Cerebellar nuclear complex (tissue), 1 donor: ENCODE measurements at regions not wholly inside any gene's neighbourhood (a gene's known extent, or its start where the extent isn't known, plus 50 kb on each side); places are given as distances from the start of the nearest gene placed in this dataset.
"Not testable (repeated sequence)": the region's sequence is repeated elsewhere in the genome, so short reads cannot be mapped to it uniquely, and the experiment has no call there.

Experiments
- DNase-seq, 2 experiments: peaks; one replicate each; lab custom pipeline; 2025; lab: John Stamatoyannopoulos, UW

DNA sequence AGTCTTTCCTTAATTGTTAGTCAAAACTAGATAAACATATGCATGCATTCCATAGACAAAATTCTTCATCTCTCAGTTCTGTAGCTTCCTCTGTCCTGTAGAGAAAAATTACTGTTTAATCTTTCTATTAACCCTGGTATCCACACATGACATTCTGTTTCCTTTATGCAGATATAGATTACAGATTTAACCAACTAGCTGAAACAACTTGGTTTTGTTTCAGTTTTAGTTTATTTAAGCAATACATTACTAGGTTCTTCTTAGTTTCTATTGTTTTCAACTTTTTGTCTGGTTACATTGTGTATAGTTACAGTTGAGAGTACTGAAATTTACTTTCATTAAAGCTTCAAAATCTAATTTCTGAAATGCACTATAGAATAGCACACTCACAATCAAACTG, 933.9 kb upstream of the EPHA5 start:
- no peak for DNase-seq

DNA sequence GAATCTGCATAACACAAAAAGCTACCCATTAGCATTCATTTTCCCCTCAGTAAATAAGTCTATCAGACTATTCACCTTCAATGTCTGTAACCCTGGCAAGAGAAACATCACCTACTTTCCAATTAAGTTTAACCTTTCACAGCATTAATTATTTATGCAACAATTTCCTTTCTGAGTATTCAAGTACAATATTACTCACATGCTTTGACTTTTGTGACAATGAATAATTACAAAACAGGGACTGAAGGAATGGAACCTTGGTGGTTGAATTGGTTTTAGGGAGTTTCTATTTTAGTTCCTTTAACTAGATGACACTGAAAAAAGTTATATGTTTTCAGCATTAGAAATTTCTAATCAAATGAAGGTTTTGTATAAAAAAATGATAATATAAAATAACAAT, 932.3 kb upstream of the EPHA5 start:
- no peak for DNase-seq

DNA sequence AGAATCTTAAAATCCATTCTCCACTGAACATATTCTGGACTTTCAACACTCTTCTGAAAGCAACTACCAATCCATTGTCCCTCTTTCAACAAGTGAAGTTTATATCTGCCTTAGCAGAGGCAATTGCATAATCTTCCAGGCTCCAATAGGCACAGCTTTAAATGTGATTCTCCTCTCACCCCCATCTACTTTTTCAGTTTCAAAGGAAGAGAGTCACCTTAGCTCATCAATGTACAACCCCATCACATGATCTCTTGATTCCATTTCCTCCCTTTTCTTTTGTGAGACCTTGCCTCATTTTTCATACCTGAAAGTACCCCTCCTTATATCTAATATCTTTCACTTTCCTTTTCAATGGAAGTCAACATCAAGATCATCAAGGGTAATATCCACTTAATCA, 921.7 kb upstream of the EPHA5 start:
- no peak for DNase-seq

DNA sequence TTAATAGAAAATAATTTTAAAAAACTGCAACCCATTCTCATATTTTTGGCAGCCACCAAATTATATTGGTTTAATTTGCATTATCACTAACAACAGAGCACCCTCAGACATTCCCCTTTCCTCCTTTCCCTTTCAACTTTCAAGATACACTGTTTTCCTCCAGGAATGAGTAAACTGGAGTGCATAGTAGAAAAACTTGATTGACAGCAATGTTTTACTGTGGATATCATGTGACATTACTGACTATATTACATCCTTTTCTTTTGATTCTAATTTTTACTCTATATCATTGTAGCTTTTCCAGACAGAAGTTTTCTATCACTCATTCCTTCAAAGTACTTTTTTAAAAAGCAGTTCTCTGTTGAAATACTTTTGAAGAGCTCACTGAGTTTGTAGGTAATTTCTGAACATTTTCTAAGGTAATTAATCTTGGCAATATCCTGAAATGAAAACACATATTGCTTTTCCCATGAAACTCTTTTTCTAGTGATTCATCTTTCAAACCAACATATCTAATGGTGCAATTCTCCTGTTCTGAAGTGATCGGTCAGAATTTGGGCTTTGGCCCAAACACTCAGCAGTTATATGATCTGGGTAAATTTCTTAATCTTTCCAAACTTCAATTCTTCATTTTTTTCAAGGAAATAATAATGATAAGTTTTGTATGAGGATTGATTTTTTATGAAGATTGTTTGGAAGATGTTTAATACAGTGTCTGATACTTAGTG, 920.4 kb upstream of the EPHA5 start:
- DNase-seq = no peak

DNA sequence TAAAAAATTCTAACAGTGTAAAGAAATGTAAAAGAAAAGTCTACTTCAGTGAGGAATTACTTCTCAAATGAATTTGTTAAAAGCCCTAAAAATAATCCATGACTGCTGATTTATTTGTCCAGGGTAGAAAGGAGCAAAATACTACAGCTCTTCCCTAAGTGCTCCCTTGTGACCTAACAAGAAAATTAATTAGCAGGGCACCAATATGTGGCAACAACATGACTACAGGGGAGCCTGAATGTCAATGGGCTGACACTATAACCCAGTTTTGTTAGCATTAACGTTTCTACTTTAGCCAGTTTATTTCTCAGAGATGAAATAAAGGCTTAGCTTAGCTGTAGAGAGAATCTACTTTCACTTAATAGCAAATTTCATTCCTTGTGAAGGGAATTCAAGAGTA, 918.9 kb upstream of the EPHA5 start:
- DNase-seq = no peak

DNA sequence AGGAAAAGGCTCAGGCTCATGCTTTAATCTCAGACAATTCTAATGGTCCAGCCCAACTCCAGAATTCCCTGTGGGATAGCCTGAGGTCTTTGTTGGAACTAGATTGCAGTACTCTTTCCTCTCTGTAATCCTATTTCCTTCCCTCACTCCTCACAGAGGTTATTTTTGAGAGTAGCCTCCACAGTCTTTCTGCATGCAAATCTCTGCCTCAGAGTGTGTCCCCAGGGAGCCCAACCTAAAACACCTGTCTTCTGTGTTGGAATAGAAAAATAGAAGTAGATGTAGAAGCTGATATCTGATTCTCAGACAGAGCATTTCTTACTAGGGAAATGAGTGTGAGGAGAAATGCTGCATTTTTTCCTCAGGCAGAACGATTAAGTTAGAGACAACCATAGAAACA, 915.5 kb upstream of the EPHA5 start:
- no peak for DNase-seq

DNA sequence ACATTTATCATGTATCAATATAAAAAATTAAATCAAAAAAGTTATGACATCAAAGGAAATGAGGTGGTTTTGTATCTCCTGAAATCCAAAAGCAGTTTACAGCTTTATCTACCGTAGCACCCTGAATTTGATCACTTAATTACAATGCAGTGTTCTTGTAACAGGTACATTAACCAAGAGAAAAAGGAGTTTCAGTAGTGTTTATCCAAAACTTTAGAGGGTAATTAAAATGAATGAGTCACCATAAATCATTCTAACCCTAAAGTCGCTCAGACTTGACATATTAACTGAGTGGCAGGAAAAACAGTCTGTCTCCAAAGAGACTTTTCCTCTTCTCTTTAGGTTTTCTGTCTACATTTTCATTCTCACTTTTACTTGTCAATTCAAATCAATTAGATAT, 907.6 kb upstream of the EPHA5 start:
- DNase-seq = no peak

DNA sequence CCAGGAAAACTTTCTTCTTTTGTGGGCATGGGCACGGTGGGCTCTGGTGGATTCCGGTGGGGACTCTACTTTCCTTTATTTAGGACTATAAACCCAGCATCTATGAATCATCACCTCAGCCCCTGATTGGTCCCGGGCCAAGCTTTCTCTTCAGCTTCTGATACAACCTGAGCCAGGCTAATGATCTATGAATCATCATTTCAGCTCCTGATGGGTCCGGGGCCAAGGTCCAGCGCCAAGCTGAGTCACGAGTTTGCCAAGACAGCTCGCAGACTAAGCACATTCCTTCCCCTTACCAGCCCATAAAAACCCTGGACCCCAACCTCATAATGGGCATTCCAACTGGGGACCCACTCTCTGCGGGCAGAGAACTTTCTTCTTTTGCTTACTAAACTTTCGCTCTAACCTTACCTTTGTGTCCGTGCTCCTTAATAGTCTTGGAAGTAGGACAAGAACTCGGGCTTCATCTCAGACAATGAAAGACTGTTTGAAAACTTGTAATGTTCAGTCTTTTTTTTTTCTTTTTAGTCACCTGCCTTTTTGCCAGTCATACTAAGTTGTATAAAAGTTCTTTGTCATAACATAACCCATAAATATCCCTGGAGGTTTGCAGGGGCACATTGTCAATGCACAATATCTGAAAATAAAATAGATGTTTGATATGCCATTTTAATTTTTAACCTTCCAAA, 904.9 kb upstream of the EPHA5 start:
- DNase-seq = no peak

DNA sequence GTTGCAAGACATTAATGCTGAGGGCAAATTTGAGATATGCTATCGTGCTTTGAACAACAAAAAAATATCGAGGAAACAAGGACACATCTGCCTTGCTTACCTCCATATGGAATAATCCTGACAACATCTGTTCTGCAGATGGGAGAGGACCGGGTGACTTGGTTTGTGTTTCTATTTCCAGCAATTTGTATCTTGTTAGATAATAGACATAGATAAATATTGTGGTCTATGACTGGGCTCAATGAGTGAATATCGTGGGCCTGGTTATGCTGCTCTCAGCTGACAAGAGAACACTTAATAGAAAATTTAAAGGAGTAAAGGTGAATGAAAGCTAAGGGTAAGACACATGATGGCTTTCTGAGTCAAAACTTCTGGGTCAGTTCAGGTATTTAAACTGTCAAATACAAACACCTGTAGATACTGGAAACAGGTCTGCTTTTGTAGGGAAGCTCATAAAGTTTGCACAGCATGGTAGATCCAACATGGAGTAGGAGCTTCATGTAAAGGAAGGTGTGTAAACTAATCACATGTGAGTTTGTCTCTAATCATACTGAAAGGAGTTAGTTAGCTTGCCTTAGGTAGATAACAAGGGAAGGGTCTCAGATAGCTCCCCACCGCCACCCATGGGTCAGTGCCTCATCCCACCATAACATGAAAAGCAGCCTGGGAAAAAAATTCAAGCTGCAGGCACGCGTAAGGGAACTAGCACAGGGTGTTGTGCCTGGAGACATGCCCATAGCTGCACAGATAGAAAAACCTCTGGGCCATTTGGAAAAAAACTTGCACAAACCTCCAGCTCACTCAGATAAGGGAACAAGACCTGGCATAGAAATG, 904.1 kb upstream of the EPHA5 start:
- no peak for DNase-seq

DNA sequence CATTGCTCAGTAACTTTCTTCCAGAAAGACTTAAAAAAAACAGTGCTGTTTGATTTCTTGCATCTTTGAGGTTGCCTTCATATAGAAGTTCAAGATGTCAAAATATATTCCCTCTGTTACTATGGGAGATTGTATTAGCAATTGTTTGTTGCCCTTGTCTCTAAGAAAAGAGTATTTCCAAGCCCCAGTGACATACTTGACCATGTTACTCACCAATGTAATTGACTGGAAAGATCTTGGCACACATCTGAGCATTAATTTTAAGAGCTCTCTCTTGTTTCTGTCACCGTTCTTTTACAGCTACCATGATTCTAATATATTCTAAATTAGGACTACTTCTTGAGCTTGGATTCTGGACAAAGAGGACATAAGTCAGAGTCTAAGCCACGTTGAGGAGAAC, 902.7 kb upstream of the EPHA5 start:
- DNase-seq = no peak

DNA sequence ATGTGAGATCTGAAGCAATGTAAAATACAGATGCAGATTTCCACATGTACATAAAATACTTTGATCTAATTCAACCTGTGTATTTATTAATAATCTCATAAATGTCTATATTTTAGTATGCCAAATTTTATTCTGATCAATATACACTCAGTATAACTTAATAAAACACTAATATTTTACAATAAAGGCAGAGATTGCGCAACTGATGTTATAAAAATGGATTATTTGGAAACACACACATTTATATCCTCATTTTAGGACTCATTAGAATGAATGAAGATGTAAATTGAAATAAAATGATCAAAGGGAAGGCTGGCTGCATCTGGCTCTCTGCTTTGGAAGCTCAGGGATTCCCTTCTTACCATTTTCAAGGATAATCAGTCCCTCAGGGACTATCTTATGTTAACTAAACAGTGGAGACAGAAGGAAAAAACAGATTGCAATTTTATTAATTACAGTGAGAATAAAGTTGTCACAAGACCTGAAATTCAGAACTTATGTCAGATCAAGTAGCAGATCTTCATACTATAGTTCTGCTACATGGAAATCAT, 900.9 kb upstream of the EPHA5 start:
- DNase-seq = no peak

DNA sequence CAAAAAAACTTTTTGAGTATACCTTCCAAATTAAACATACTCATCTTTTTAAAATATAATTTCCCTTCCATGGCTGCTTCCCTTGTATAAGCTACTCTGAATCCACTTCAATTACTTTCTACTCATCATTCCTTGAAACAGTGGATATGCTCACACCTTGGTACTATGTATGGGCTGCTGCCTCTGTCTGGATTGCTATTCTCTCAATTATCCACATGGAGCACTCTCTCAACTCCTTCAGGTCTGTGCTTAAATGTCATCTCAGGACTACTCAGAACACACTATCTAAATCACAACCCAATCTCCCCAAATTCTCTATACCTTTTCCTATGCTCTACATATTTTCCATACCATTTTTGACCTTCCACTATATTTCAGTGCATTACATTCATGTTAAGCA, 898.9 kb upstream of the EPHA5 start:
- no peak for DNase-seq

DNA sequence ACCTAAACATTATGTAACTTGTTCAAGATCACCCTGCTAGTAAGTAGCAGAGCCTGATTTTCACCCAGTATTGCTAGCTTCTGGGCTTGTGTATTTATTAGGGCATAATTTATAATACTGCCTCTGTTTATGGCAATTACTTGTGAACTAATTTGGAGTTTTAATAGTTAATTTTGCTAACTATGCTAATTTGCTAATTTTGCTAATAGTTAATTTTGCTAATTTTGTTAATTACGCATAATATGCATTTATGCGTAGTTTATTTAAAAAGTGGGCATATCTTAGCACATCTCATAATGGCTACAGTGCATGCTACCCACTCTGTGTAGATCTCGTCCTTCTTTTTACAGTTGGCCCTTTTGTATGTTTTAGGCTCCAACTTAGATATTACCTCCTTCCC, 898.1 kb upstream of the EPHA5 start:
- DNase-seq = no peak

DNA sequence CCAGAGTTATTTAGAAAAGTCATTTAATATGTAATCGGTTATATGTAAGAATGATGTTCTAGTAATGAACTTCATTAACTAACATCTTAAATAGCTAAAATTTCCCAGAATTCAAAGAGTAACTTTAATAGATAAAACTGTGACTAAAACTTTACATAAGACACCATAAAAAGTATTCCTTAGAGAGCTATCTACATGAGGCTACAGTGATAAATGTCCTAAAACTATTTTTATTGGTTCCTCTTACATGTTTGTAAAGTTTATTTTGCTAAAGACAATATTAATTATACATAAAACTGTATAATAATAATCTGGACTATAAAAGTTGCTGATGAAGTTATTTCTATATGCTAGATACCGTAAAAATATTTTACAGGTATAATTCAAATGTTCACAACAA, 897.7 kb upstream of the EPHA5 start:
- no peak for DNase-seq

DNA sequence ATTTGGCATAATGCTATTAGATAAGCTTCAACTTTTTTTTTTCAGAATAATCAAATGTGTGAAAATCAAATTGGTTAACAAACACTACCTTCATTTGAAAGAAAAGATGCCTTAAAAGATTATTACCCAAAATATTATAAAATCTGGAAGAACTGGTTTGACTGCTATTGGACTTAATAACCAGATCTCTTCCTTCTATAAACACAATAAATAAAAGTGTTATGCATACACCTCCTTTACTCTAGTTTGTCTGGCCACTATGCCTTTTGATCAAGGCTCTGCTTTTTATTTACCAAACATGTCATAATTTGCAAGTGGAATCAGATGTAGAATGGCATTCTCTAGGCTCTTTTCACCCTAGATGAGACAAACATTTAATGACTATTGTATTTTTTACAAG, 897.3 kb upstream of the EPHA5 start:
- no peak for DNase-seq

DNA sequence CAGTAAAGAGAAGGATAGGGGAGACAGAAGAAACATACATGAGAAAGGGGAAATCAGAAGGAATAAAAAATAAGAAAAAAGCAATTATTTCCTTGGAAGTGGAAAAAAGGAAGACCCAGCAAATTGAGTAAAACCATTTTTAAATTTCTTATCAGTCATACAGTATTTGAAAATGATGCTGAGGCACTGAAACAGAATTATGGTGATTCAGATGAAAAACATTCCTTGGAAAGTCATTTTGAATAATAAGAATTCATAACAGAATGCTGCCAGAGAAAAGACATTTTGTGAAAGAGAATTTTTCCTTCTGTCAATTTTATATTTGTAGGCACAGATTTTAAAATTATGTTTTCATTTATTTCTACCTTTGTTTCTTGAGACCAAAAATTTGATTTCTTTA, 895.5 kb upstream of the EPHA5 start:
- no peak for DNase-seq

DNA sequence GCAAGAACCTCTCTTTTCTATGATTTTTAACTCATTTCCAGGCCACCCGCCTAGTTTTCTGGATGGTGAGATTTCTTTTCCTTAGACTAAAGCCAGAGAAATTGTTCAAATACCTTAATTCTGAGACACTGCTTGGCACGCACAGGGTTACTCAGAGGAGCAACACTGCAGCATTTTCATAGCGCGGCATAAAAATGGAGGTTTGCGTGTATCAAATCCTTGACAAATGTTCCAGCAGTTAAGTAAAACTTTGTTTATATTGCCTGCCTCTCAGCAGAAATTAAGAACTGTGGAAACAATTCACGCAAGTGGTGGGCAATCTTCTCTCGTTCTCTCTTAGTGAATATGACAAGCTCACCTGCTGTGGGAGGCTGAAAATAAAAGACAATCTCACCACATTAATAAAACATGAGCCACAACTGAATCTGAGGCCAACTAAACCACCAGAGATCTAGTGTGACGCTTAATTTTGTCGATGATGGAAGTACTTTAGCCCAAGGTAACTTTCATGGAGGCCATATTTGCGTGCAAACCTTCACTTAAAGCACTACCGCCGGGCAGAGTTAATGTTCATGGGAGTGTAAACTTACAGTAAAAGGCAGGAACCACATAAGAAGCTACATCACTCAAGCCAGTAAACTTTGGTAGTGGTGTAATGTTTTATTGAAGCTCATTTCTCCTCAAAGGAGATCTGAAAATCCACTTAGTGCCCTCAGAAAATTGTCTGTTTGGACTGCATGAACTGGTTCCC, 894.8 kb upstream of the EPHA5 start:
- DNase-seq = no peak

DNA sequence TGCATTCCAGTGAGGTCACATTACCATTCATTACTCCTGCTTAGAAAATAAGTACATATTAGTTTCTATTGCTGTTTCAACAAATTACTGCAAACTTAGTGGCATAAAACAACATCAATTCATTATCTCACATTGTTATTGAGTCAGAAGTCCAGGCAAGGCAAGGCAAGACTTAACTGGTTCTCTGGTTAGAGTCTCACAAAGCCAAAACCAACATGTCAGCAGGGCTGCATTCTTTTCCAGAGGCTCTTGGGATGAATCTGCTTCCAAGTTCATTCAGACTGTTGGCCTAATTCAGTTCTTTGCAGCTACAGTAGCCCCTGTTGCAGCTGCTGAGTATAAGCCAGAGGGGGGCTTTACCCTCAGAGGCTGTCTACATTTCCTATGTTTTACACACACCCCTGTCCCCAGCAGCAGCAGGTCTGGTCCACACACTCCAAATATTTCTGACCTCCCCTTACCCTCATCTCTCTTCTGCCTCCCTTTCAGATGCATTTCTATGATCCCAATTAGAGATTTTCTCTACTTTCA, 892.1 kb upstream of the EPHA5 start:
- DNase-seq = no peak

DNA sequence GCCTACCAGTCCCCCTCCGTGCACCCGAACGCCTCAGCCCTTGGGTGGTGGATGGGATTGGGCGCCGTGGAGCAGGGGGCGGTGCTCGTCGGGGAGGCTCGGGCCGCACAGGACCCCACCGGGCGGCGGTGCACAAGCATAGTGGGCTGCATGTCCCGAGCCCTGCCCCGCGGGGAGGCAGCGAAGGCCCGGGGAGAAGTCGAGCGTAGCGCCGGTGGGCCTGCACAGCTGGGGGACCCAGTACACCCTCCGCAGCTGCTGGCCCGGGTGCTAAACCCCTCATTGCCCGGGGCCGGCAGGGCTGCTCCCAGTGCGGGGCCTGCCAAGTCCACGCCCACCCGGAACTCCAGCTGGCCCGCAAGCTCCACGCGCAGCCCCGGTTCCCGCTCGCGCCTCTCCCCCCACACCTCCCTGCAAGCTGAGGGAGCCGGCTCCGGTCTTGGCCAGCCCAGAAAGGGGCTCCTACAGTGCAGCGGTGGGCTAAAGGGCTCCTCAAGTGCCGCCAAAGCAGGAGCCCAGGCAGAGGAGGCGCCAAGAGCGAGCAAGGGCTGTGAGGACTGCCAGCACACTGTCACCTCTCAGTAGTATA, 891.3 kb upstream of the EPHA5 start:
- not testable (repeated sequence) for DNase-seq

DNA sequence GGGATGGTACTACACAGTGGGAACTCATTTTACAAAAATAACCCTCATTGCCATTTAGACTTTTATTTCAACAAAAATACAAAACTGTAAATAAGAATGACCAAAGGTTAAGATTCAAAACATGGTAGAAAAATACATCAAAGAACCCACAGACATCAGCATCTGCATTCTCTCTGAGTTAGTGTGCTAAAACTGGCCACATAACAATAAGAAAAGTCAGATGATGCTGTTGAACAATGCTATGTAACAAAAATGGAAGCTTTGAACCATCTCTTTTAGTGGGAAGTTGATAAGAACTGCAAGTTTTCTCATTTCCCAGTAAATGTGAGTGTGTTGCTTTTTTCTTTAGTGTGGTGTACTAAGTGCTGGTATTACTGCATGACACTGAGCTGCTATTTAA, 888.4 kb upstream of the EPHA5 start:
- DNase-seq = no peak

DNA sequence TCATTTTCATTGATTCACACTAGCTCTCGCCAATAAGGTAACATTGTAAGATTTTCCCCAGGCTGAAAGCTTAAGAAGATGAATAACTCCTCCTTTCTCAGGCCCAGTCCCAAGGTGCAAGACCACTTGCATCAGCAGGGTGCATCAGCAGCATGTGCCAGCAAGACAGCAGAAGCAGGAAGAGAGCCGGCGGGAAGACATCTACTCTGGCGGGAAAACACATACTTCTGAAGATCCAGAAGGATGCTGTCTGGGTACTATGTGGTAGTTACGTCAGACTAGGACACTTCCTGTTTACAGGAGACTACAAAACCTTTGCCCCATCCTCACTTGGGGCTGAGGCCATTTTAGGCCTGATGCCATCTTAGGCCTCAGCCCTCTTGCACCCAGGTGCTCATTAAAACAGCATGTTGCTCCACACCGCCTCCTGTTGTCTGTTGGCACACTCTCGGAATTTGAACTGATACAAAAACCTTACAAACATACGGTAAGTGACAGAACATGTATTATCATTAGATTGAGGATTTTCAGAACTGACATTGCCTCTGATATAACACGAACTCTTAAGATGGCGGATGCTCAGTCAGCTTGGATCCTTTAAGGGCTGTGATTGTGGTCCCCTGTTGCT, 886.5 kb upstream of the EPHA5 start:
- no peak for DNase-seq
